Astrocyte (in vitro differentiated cells and primary cell): ENCODE measurements at regions not wholly inside any gene's neighbourhood (a gene's known extent, or its start where the extent isn't known, plus 50 kb on each side); places are given as distances from the start of the nearest gene placed in this dataset.
A peak's percentile ranks its signal among the peaks of the same experiment; 100 is the strongest.

ENCODE experiments used
- DNase-seq: peaks from one replicate; pipeline ENCODE4 v3.0.0-alpha.2; 2010; ENCODE audit warnings: low read depth
- FAIRE-seq: peaks from 2 replicates; lab custom pipeline; 2011; peaks lifted over from hg19 to GRCh38; lab: Jason Lieb, UNC
- H2AFZ ChIP-seq: 2 replicates; pipeline ENCODE4 v1.6.0; 2012; ENCODE audit warnings: low read depth, low read length, inconsistent platforms
- H3K27ac ChIP-seq: 2 replicates; pipeline ENCODE4 v1.5.1; 2011; ENCODE audit warnings: low read depth, low read length, inconsistent platforms
- H3K27me3 ChIP-seq: 2 replicates; pipeline ENCODE4 v1.6.0; 2011; ENCODE audit warnings: low read length, inconsistent platforms; ENCODE audit not compliant: insufficient read depth
- H3K36me3 ChIP-seq: 2 replicates; pipeline ENCODE4 v1.5.1; 2011; ENCODE audit warnings: low read length, inconsistent platforms; ENCODE audit not compliant: insufficient read depth
- H3K4me1 ChIP-seq: 2 replicates; pipeline ENCODE4 v1.5.1; 2011; ENCODE audit warnings: low read length, inconsistent platforms; ENCODE audit not compliant: insufficient read depth
- H3K4me2 ChIP-seq: 2 replicates; pipeline ENCODE4 v1.6.0; 2012; ENCODE audit warnings: low read length, inconsistent platforms
- H3K4me3 ChIP-seq: 2 replicates; pipeline ENCODE4 v1.5.1; 2011; ENCODE audit warnings: low read depth, mild to moderate bottlenecking, low read length, inconsistent platforms; ENCODE audit not compliant: insufficient read depth
- H3K79me2 ChIP-seq: 2 replicates; pipeline ENCODE4 v1.6.0; 2012; ENCODE audit warnings: mild to moderate bottlenecking, low read length, inconsistent platforms; ENCODE audit not compliant: insufficient read depth
- H3K9ac ChIP-seq: 2 replicates; pipeline ENCODE4 v1.6.0; 2012; ENCODE audit warnings: mild to moderate bottlenecking, low read length, inconsistent platforms
- H3K9me3 ChIP-seq: 2 replicates; pipeline ENCODE4 v1.5.1; 2012; ENCODE audit warnings: low read depth, mild to moderate bottlenecking, low read length, inconsistent platforms; ENCODE audit not compliant: insufficient read depth
- H4K20me1 ChIP-seq: 2 replicates; pipeline ENCODE4 v1.6.0; 2012; ENCODE audit warnings: low read length, inconsistent platforms; ENCODE audit not compliant: insufficient read depth
- H3K27ac Mint-ChIP-seq: one replicate; pipeline ENCODE4 v1.8.0; 2021; ENCODE audit warnings: mild to moderate bottlenecking, mixed read lengths; ENCODE audit not compliant: unreplicated experiment
- H3K27me3 Mint-ChIP-seq: one replicate; pipeline ENCODE4 v1.8.0; 2021; ENCODE audit warnings: low read depth, mixed read lengths; ENCODE audit not compliant: unreplicated experiment
- H3K36me3 Mint-ChIP-seq: one replicate; pipeline ENCODE4 v1.8.0; 2021; ENCODE audit warnings: low read depth, mixed read lengths; ENCODE audit not compliant: unreplicated experiment
- H3K4me1 Mint-ChIP-seq: one replicate; pipeline ENCODE4 v1.8.0; 2021; ENCODE audit warnings: low read depth, mixed read lengths; ENCODE audit not compliant: unreplicated experiment
- H3K4me3 Mint-ChIP-seq: one replicate; pipeline ENCODE4 v1.8.0; 2021; ENCODE audit warnings: mild to moderate bottlenecking, moderate library complexity, mixed read lengths; ENCODE audit not compliant: unreplicated experiment
- H3K9me3 Mint-ChIP-seq: one replicate; pipeline ENCODE4 v1.8.0; 2021; ENCODE audit warnings: mild to moderate bottlenecking, mixed read lengths; ENCODE audit not compliant: unreplicated experiment
- CTCF ChIP-seq: IDR thresholded peaks from 2 replicates; pipeline ENCODE4 v1.5.1; 2011; ENCODE audit warnings: low read depth, mild to moderate bottlenecking, inconsistent platforms, low read length, moderate library complexity; ENCODE audit not compliant: insufficient read depth
- EZH2 ChIP-seq: IDR thresholded peaks from 2 replicates; pipeline ENCODE4 v1.6.1; 2012; ENCODE audit warnings: mild to moderate bottlenecking, low read length, inconsistent platforms; ENCODE audit not compliant: insufficient read depth

DNA sequence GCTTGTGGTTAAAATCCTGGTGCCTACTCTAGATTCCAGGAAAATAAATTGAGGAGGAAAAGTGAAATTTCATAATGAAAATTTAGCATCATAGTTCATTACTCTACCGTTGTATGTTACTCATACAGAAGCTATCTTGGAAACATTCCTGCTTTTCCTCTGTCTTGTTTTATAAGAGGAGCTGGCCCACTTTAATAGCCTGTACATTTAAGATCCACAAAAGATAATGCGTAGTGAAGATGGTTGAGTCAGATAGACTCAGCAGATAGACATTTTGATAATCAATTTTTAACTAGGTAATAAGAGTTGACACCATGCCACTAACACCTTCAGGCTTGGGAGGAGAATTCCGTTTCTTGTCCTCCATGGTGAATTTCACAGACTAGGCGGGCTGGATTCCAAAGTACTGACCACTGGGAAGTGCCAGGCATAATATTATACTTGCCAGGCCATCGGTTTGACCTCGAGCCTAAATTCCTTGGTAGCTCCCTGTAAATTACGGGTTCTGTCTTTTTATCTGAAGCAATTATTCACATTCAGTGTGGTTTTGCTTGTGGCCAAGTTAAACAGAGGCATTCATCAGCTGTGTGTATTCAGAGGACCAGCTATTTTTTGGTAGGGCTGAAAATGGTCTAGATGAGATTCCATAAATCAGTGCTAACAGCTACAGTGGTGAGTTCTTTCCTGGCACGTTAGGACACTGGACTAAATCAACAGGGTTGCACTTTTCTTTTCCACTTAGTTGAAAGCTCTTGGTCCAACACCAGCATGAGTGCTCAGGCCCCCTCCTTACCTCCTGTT is 111.9 kb upstream of the KAZN start:
- peak; percentile 98 for FAIRE-seq
- Histone ChIP-seq H3K9me3 (no peaks in the 10 kb centered on the region), H3K36me3 (no peaks in the 10 kb centered on the region), H3K79me2 (no peaks in the 10 kb centered on the region), H2AFZ (no peak overlapping the region), H3K9ac (no peak overlapping the region), H3K27ac (peak overlapping the region; percentile 23), H3K4me2 (peak overlapping the region; percentile 67), H3K27me3 (peaks cover 2% of the 10 kb centered on the region), H3K4me1 (peaks cover 19% of the 10 kb centered on the region), H3K4me3 (no peak overlapping the region), H4K20me1 (no peaks in the 10 kb centered on the region)
- Mint-ChIP-seq H3K36me3 (no peaks in the 10 kb centered on the region), H3K27me3 (no peaks in the 10 kb centered on the region), H3K4me3 (no peak overlapping the region), H3K9me3 (no peaks in the 10 kb centered on the region), H3K4me1 (peaks cover 22% of the 10 kb centered on the region), H3K27ac (peak overlapping the region; percentile 3)
- DNase-seq = peak; percentile 99
- TF ChIP-seq CTCF = no peak
- TF ChIP-seq EZH2 = no peak

- H3K9me3 ChIP-seq = no peaks in the 10 kb centered on the region
- Mint-ChIP-seq H3K4me1 (peaks cover 22% of the 10 kb centered on the region), H3K9me3 (no peaks in the 10 kb centered on the region), H3K36me3 (no peaks in the 10 kb centered on the region), H3K4me3 (no peak overlapping the region), H3K27ac (no peak overlapping the region), H3K27me3 (no peaks in the 10 kb centered on the region)
- H2AFZ ChIP-seq = no peak overlapping the region
- no peak overlapping the region for H3K4me3 ChIP-seq
- DNase-seq (peak; percentile 52), FAIRE-seq (no peak)
- H3K27ac ChIP-seq = no peak overlapping the region
- H3K9ac ChIP-seq = no peak overlapping the region
- H3K79me2 ChIP-seq = no peaks in the 10 kb centered on the region
- peaks cover 19% of the 10 kb centered on the region for H3K4me1 ChIP-seq
- no peak for TF ChIP-seq EZH2
- no peak for TF ChIP-seq CTCF
- peaks cover 2% of the 10 kb centered on the region for H3K27me3 ChIP-seq
- no peaks in the 10 kb centered on the region for H3K36me3 ChIP-seq
- H4K20me1 ChIP-seq = no peaks in the 10 kb centered on the region
- H3K4me2 ChIP-seq = peak overlapping the region; percentile 67
Observed at GRCh38 chr1:14487671-14488070, 110.8 kb upstream of the KAZN start.

DNA sequence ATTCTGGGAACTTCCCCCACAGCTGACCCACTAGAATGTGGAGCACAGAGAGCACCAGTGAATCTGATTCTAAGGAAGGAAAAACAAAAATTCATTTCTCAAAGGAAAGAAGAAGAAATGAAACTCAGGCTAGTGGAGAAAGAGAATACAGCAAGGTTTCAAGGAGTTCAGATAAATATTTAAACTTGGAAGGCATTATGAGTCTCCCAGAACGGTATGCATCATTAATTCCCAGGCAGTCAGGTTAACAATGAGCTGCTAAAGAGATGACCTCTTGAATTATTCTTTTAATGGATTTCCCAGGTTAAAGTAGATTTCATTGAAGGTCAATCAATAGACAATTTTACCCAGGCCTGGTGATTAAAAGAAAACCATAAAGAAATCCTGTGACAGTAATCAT is 103.6 kb upstream of the KAZN start:
- Histone ChIP-seq H3K27ac (no peak overlapping the region), H3K27me3 (peaks cover 2% of the 10 kb centered on the region), H4K20me1 (no peaks in the 10 kb centered on the region), H3K36me3 (no peaks in the 10 kb centered on the region), H3K4me1 (peaks cover 4% of the 10 kb centered on the region), H2AFZ (no peak overlapping the region), H3K79me2 (no peaks in the 10 kb centered on the region), H3K9ac (no peak overlapping the region), H3K4me3 (no peak overlapping the region), H3K4me2 (no peak overlapping the region), H3K9me3 (no peaks in the 10 kb centered on the region)
- Mint-ChIP-seq H3K36me3 (no peaks in the 10 kb centered on the region), H3K27ac (no peak overlapping the region), H3K9me3 (peaks cover 3% of the 10 kb centered on the region), H3K4me1 (no peaks in the 10 kb centered on the region), H3K27me3 (peaks cover 18% of the 10 kb centered on the region), H3K4me3 (no peak overlapping the region)
- TF ChIP-seq EZH2 (no peak), CTCF (no peak)
- FAIRE-seq (no peak), DNase-seq (no peak)
